ENCODE measurements at regions not wholly inside any gene's neighbourhood (a gene's known extent, or its start where the extent isn't known, plus 50 kb on each side); places are given as distances from the start of the nearest gene placed in this dataset.
"Not testable (repeated sequence)": the region's sequence is repeated elsewhere in the genome, so short reads cannot be mapped to it uniquely, and the experiment has no call there.

- no peak for TF ChIP-seq ZFX (IDR thresholded peaks at IDR 0.05)
- no peak for TF ChIP-seq CTCF (conservative IDR thresholded peaks at IDR 0.05)
- no peak overlapping the region for H3K27ac ChIP-seq
These were observed 212.8 kb upstream of the CCDC196 start for GRCh38 chr14:66273261-66273832.

- not testable (repeated sequence) for H3K27ac ChIP-seq
These were observed 207.8 kb upstream of the CCDC196 start for GRCh38 chr14:66278418-66278817.

- no peak overlapping the region for H3K27ac ChIP-seq
- no peak for TF ChIP-seq ZFX (IDR thresholded peaks at IDR 0.05)
- no peak for TF ChIP-seq CTCF (conservative IDR thresholded peaks at IDR 0.05)
These were observed 205.0 kb upstream of the CCDC196 start for GRCh38 chr14:66281036-66281776.

GRCh38 chr14:66284346-66284745 lies 201.8 kb upstream of the CCDC196 start:
- no peak overlapping the region for H3K27ac ChIP-seq
- TF ChIP-seq ZFX (IDR thresholded peaks at IDR 0.05) (no peak), CTCF (conservative IDR thresholded peaks at IDR 0.05) (no peak)

GRCh38 chr14:66288511-66288910 lies 197.7 kb upstream of the CCDC196 start:
- H3K27ac ChIP-seq = no peak overlapping the region
- TF ChIP-seq ZFX (IDR thresholded peaks at IDR 0.05) (no peak), CTCF (conservative IDR thresholded peaks at IDR 0.05) (no peak)

- no peak overlapping the region for H3K27ac ChIP-seq
- TF ChIP-seq CTCF (conservative IDR thresholded peaks at IDR 0.05) = no peak
These were observed 194.4 kb upstream of the CCDC196 start for GRCh38 chr14:66291756-66292155.

- H3K27ac ChIP-seq = no peak overlapping the region
- no peak for TF ChIP-seq ZFX (IDR thresholded peaks at IDR 0.05)
- no peak for TF ChIP-seq CTCF (conservative IDR thresholded peaks at IDR 0.05)
These were observed 192.6 kb upstream of the CCDC196 start for GRCh38 chr14:66293533-66294105.
